ENCODE measurements at regions not wholly inside any gene's neighbourhood (a gene's known extent, or its start where the extent isn't known, plus 50 kb on each side); places are given as distances from the start of the nearest gene placed in this dataset.
"Not testable (repeated sequence)": the region's sequence is repeated elsewhere in the genome, so short reads cannot be mapped to it uniquely, and the experiment has no call there.

DNA sequence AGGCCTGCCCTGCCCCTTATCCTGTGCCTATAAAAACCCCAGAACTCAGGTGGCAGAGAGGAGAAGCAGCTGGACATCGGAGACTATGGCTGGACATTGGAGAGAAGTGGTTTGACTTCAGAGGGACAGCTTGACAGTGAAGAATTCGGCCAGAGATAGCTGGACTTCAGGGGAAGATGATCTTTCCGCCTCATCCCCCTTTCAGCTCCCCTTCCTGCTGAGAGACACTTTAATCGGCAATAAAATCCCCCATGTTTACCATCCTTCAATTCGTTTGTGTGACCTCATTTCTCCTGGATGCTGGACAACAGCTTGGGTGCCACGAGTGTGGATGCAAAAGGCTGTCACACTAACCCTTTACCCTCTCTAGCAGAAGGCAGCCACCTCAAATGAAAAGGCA lies 134.1 kb upstream of the TUT7 start:
- no peak for DNase-seq (ENCODE audit: low spot score)

GRCh38 chr9:86487838-86488233 lies 133.6 kb upstream of the TUT7 start:
- DNase-seq (ENCODE audit: low spot score) = no peak

DNA sequence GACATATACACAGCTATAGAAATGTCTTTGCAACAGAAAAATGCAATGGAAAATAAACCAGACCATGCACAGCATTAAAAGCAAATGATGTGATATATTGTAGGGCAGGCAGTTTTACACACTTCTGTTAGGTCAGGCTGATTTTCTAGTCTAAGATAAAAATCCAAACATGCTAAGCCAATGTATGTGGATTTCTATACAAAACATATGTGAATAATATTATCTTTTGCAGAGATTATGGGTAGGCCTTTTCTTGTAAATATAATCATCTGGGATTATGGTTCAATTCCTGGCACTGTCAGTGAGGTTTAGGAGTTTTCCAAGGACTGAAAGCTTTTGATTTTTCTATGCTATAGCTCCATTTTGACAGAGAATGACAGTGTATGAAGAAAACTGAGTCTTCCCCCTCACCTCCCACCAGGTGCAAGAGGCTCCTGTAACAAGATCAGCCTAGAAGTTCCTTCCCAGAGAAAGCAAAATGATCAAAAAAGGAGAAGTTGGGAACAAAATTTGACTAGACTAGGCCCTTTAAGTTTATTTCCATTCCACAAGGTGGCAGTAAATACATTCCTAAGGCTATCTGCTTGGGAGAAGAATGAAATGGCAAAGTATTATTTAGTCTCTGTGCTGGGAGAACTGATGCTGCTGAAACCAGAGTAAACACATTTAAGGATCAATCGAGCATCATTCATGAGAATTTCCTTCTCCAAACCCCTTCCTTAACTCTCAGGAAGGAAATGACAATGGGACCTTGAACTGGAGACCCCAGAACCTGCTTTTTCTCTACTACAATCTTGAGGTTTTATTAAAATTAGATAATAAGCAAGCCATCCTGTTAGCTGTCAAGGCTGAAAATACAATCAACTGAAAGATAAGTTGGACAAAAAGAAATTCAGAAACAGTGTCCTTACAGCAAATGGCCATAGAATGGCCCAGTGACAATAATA lies 133.0 kb upstream of the TUT7 start:
- DNase-seq (ENCODE audit: low spot score) = peak; percentile 61

DNA sequence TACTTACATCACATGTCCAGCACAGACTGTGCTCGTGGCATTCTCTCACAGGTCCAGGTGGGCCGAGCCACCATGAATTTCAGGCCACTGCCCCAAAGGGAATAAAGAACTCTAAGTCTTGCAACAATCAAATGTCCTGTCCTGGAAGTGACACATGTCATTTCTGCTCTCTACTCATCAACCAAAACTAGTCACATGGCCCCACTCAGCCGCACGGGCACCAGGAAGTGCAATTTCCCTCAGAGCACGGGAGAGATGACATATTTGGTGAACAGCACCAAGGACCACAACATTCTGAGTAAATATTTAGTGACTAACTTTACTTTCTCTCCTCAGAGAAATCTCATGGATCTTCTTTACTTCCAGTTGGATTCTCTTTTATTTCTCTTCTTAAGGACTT lies 131.1 kb upstream of the TUT7 start:
- peak; percentile 76 for DNase-seq (ENCODE audit: low spot score)

DNA sequence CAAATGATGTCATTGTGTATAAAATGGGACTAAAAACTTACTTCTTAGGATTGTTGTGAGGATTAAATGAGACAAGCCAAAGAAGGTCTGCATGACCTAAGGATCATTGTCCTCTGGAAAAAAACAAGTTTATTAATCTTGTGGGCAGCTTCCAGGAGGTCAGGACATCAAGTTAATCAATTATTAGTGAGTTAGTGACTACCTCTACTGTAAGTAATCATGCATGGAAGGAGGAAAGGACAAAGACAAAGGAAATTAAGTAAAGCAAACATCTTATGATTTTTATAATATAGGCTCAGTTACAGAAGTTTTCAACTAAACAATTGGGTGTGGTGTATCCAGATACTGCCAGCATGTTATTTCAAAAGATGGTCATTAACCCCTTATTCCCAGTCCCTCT lies 129.3 kb upstream of the TUT7 start:
- peak; percentile 76 for DNase-seq (ENCODE audit: low spot score)

DNA sequence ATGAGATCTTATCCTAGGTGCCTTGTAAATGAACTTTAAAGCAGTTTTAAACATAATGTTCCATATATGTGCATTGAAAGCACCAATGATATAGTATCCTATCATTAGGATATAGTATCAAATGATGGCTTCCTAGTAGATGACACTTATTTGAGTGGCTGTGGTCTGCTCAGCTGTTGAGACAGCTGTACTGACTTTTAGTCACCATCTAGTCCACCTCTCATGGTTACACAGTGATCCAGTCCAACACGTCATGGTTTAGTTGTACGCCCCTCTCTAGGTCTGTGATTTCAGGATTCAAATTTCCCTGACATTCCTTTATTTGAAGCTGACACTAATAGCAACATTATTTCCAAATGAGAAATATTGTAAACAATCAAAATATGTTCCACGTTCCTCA lies 127.3 kb upstream of the TUT7 start:
- no peak for DNase-seq (ENCODE audit: low spot score)

DNA sequence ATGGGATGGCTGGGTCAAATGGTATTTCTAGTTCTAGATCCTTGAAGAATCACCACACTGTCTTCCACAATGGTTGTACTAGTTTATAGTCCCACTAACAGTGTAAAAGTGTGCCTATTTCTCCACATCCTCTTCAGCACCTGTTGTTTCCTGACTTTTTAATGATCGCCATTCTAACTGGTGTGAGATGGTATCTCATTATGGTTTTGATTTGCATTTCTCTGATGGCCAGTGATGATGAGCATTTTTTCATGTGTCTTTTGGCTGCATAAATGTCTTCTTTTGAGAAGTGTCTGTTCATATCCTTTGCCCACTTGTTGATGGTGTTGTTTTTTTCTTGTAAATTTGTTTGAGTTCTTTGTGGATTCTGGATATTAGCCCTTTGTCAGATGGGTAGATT lies 121.0 kb upstream of the TUT7 start:
- not testable (repeated sequence) for DNase-seq (ENCODE audit: low spot score)

DNA sequence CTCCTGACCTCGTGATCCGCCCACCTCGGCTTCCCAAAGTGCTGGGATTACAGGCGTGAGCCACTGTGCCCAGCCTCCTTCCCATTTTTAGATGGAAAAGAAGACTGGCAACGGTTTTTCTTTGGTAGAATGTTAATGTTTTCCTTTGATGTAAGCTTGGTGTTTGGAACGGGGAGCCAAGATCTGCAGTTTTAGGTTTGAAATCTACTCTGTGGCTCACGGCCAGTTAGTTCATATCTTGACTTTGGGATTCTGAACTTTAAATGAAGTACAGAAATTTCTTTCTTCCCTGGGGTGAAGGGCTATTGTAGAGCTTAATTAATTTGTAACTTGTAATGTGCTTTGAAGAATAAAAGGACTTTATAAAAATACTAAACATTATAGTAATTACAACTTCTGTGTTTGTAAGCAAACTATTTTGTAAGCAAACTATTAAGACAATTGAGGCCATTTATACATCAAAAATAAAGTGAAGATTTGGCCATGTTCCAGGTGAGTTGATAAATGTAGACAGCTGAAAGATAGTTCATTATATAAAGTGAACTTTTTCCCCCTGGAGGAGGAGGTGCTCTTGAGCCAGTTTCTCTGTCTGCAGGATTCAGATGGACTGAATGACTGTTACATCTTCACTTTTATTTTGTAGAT lies 117.1 kb upstream of the TUT7 start:
- DNase-seq (ENCODE audit: low spot score) = no peak

GRCh38 chr9:86470326-86470725 lies 116.1 kb upstream of the TUT7 start:
- no peak for DNase-seq (ENCODE audit: low spot score)

DNA sequence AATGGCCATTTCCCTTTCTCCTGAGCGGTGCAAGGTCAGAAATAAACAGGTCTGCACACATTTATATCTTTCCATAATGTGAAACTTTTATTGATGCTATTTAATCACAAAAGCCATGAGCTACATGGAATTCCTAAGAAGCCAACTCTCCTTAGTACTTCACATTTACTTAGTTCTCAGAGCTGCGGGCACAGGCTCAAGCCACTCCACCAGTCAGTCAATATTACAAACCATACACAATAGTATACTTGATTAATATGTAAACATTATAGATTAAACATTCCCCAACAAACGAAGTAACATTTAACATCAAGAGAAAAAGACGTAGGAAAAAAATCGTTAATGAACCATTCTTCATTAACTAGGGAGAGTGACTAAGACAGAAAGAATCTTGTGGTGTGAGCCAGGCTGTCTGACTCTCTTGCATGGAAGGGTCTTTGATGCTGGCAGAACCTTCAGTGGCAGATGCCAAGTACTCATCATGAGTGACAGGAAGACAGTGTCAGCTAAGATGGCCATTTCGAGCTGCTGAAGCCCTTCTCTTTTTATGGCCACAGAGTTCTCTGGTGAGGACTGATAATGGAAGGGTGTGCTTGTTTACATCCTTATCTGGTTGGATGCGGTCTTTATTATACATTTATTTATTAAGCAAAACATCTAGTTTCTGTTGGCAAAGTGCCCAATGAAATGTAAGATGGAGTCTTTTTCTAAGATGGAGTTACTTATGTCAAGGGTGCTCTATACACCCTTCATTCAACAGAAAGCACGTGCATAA lies 115.5 kb upstream of the TUT7 start:
- peak; percentile 79 for DNase-seq (ENCODE audit: low spot score)

GRCh38 chr9:86464242-86464641 lies 110.0 kb upstream of the TUT7 start:
- DNase-seq (ENCODE audit: low spot score) = no peak

GRCh38 chr9:86460216-86461002 lies 106.2 kb upstream of the TUT7 start:
- no peak for DNase-seq (ENCODE audit: low spot score)

DNA sequence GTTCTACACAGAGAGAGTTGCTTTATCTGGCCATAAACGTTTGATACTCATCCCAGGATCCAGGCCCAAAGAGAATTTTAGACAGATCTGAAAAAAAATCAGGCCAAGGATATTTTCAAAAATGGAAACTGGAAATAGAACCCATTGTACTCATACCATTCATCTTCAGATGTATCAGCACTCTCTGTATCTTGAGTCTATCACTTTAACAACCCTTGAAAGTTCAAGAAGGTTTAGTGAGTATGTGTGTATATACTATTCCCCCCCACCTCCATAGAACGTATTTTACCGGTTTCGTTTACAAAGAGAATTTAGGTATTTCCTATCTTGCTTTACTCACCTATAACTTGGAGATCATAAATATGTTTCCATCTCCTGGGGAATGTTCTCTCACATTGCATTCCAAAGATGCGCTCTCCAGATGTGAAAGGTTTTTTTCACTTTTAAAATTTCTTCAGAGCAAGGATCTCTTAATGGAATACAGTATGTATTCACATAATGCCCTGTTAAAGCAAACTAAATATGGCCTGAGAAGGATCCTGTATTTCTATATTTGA lies 105.5 kb upstream of the TUT7 start:
- DNase-seq (ENCODE audit: low spot score) = no peak

DNA sequence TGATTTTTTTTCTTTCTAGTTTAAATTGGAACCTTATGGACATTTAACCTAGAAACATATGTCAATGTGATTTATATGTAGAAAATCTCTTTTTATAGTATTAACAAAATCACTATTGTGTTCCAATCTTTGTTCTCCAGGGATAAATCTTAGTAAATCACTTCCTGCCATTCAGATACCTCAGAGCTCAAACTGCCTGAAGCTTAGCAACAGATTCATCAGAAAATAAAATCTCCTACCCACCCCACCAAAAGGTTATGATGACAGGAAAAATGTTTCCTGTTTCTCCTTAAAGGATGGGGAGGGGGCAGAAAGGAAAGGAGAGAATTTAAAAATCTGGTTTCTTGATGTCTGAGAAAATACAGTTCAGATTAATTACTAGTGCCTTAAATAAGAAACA lies 105.0 kb upstream of the TUT7 start:
- DNase-seq (ENCODE audit: low spot score) = no peak

DNA sequence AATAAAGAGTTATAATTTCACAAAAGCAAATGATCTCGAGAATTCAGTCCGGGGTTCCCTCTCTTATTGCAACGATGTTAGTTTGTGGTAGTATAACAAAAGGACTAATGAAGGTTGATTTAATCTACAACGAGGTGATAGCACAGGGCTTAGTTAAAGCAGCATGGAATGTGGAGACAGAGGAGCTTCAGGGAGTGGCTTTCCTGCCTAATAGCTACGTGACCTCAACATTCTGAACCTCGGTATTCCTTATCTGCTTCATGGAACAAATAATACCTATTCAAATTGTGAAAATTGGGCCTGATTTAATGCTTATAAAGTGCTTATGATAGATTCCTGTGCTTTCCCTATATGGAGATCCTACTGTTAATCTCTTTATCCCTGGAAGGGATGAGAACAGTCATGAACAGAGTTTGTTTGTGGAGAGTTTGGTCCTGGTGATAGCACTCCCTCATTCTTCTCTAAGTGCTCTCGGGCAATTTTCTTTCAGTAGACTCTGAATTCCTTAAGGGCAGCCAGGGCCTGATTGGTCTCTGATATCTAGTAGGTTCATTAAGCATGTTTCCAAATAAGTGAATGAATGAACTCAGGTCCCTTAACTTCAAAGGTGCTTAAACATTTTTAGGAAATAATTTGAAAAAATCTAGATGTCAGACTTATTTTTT lies 104.1 kb upstream of the TUT7 start:
- DNase-seq (ENCODE audit: low spot score) = no peak

DNA sequence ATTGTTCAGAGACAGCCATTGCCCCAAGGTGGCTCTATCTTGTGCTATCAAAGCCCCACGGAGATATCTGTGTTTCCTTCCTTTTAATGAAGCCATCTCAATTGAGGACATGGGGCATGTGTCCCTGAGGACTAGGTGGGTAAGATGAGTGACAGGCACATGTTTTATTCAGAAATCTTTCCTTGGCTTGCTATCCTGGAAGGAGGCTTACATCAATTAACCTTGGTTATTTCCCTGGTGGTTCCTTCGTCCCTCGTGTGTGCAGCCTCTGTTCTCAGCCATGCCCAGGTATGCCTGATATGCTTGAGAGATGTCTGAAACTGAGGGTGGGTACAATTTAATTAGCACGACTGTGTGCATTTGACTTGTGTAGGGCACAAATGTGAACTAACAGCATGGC lies 102.2 kb upstream of the TUT7 start:
- DNase-seq (ENCODE audit: low spot score) = no peak

DNA sequence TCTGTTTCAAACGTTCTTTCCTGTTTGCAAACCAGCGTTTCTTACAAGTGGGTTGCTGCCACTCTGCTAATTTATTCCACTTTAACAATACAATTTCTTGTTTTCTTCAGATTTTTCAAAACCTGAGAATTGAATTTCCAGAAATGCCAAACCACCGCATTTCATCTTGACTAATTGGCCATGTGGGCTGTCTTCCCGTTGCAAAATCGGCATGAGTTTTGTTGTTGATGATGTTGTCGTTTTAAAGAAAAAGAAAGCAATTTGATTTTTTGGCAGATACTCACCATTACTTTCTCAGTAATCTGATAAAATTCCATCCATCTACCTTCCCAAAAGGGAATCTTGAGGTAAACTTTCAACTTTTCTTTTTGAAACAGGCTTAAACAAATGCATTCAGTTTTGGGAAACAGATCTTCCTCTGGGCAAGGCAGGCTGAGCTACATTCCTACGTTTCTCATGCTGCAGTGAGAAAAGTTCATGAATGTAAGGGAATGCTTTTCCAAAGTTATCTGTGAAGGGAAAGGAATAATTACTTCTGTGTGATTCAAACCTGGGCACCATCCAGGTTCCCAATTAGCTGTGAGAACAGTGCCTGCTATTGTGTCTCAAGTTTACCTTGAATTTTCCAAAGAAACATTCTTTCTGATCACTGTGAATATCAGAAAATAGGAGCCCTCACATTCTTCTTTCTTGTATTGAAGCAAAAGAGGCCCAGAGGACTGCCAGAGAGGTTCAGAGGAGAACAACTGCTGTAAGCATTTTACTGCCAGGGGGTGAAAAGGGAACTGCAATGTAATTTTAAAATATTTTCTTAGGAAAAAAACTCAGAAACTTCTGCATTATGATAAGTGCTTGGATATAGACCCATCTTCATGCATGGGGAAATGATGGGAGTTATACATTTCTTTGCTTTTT lies 100.7 kb upstream of the TUT7 start:
- DNase-seq (ENCODE audit: low spot score) = no peak

DNA sequence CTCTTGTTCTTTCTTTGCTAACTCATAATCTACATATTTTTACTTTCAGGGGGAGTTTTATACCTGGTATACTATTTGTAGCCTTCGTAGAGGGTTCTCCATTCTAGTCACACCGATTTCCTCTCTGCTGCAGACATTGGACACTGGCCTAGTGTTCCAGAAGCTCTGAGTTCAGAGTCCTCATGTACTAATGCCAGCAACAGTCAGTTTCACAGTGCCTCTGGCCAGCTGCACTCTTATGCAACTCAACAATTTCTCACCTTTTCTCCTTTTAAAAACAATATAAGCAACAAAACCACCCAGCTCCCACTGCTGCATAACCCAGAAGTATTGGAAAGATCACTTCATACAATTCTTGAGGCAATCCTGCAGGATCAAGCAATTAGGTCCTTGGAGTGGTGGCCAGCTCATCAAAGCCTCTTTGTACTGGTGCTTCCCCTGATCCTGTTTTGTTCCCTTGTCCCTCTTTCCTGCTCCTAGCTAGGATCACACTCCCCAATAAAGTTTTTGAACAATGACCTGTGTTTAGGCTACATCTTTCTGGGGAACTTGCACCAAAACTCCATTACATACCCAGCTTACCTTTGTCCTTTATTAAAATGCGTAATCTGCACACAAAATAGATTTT lies 98.1 kb upstream of the TUT7 start:
- DNase-seq (ENCODE audit: low spot score) = no peak

DNA sequence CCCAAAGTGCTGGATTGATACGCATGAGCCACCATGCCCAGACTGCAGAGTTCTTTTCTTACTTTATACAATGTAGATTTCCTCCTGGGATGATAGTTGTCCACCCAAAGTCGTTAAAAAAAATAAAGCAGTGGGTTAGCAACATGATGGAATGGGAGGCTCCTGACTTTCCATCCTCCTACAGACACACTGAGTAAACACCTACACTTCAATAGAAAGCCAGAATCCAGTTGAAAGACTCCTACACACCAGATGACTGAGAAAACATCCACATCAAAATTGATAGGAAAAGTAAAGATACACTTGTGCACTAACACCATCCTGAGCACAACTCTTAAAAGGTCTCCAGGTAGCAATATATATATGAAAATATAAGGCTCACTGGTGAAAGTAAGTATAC lies 95.0 kb upstream of the TUT7 start:
- no peak for DNase-seq (ENCODE audit: low spot score)

DNA sequence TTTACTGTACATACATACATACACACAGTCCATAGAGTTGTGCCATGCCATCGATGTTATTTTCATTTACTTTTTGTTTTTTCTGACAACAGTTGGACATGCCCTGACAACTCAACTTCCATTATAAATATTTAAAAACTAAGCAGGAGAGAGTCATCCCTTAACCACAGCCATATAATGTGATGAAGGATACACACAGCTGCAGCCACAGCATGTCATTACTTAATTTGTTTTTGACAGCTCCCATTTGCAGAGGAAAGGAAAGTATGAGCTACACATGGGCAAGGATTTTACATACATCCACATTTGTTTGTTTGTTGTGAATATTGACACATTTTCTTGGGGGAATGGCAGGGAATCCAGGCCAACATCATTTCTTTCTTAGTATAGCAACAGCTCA lies 91.5 kb upstream of the TUT7 start:
- DNase-seq (ENCODE audit: low spot score) = no peak
